K562 (cell line): ENCODE measurements at regions not wholly inside any gene's neighbourhood (a gene's known extent, or its start where the extent isn't known, plus 50 kb on each side); places are given as distances from the start of the nearest gene placed in this dataset.

Experiments
- ETS2 ChIP-seq: IDR thresholded peaks from 2 replicates; pipeline ENCODE4 v1.6.1; 2016; ENCODE audit warnings: borderline replicate concordance, missing genetic modification characterization, mild to moderate bottlenecking, moderate library complexity, missing compliant biosample characterization; ENCODE audit not compliant: poor library complexity, severe bottlenecking
- EZH2 ChIP-seq: IDR thresholded peaks from 2 replicates; pipeline ENCODE4 v1.6.1; 2012; ENCODE audit warnings: low read depth, mild to moderate bottlenecking, inconsistent platforms, low read length, borderline replicate concordance
- GABPA ChIP-seq: fragments of 200-800 bp; sonication (Bioruptor generic); conservative IDR thresholded peaks from 2 replicates; pipeline ENCODE4 v1.6.1; 2016; ENCODE audit warnings: low read depth, missing genetic modification characterization, missing compliant biosample characterization
- POLR2AphosphoS5 ChIP-seq: IDR thresholded peaks from 2 replicates; pipeline ENCODE4 v1.6.1; 2011; ENCODE audit warnings: mild to moderate bottlenecking, low read depth, low read length, moderate library complexity; ENCODE audit not compliant: control insufficient read depth, insufficient read depth
- TCF7L2 ChIP-seq: fragments of 150-350 bp; IDR thresholded peaks from 2 replicates; pipeline ENCODE4 v1.6.1; 2016; ENCODE audit warnings: low read depth, mild to moderate bottlenecking, low read length, moderate library complexity
- TF ChIP-seq, protein P1 (sequence below), 2 experiments: fragments of 200-800 bp in 1 of 2; sonication (Bioruptor generic) in 1 of 2; sonication (generic) in 1 of 2; formaldehyde crosslinking in 1 of 2; IDR thresholded peaks in 1 of 2; conservative IDR thresholded peaks in 1 of 2; 2 replicates each; pipeline versions ENCODE4 v1.5.0 to v1.6.1; 2016 to 2020; ENCODE audit warnings: missing compliant biosample characterization in 1 of 2, missing genetic modification characterization in 1 of 2, missing genetic modification reagents in 1 of 2
- TF ChIP-seq, protein P2 (sequence below), 3 experiments: IDR thresholded peaks in 2 of 3; conservative IDR thresholded peaks in 1 of 3; 2 replicates each; pipeline ENCODE4 v1.5.1; 2011 to 2012; ENCODE audit warnings: low read length in 3 of 3, mild to moderate bottlenecking in 3 of 3, control low read depth in 2 of 3, improper control_type of control experiment in 1 of 3, inconsistent platforms in 1 of 3, low read depth in 1 of 3, mixed read lengths in 1 of 3, moderate library complexity in 1 of 3; ENCODE audit not compliant: insufficient read depth in 2 of 3
- TF ChIP-seq, protein P3 (sequence below), 2 experiments: fragments of 450-650 bp; formaldehyde crosslinking in 1 of 2; IDR thresholded peaks; 2 replicates each; pipeline versions ENCODE4 v1.4.0 to v1.6.1; 2014 to 2020; ENCODE audit warnings: mild to moderate bottlenecking in 2 of 2, borderline replicate concordance in 1 of 2, low read depth in 1 of 2
- TF ChIP-seq, protein P4 (sequence below): sonication (generic); formaldehyde crosslinking; IDR thresholded peaks from 2 replicates; pipeline ENCODE4 v1.5.0; 2020; ENCODE audit warnings: missing genetic modification reagents

DNA sequence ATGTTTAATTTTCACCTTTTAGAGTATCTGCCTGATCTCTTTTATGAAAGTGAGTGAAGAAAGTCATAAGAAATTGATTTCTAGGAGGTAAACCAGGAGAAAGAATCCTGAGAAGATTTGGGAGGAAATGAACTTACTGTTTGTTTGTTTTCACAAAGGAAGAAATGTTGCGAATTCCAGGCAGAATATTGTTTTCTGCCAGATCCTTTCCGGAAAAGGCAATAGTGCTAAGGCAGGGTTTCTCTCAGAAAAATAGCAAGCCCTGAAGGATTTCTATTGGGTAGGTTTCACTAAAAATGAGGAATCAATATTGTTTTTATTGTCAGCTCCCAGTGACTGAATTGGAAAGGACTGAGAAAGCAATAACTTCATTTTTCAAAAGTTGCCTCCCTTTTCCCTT is 85.7 kb upstream of the TGFBR2 start:
- TF ChIP-seq, protein P1, sequence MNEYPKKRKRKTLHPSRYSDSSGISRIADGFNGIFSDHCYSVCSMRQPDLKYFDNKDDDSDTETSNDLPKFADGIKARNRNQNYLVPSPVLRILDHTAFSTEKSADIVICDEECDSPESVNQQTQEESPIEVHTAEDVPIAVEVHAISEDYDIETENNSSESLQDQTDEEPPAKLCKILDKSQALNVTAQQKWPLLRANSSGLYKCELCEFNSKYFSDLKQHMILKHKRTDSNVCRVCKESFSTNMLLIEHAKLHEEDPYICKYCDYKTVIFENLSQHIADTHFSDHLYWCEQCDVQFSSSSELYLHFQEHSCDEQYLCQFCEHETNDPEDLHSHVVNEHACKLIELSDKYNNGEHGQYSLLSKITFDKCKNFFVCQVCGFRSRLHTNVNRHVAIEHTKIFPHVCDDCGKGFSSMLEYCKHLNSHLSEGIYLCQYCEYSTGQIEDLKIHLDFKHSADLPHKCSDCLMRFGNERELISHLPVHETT (CRISPR knock-in tag; conservative IDR thresholded peaks at IDR 0.05 in 1 of 2, IDR thresholded peaks at IDR 0.05 in 1 of 2): no peak
- TF ChIP-seq POLR2AphosphoS5 (no peak), GABPA (tag) (no peak), TCF7L2 (no peak), EZH2 (no peak), ETS2 (tag) (no peak)
- TF ChIP-seq, protein P2, sequence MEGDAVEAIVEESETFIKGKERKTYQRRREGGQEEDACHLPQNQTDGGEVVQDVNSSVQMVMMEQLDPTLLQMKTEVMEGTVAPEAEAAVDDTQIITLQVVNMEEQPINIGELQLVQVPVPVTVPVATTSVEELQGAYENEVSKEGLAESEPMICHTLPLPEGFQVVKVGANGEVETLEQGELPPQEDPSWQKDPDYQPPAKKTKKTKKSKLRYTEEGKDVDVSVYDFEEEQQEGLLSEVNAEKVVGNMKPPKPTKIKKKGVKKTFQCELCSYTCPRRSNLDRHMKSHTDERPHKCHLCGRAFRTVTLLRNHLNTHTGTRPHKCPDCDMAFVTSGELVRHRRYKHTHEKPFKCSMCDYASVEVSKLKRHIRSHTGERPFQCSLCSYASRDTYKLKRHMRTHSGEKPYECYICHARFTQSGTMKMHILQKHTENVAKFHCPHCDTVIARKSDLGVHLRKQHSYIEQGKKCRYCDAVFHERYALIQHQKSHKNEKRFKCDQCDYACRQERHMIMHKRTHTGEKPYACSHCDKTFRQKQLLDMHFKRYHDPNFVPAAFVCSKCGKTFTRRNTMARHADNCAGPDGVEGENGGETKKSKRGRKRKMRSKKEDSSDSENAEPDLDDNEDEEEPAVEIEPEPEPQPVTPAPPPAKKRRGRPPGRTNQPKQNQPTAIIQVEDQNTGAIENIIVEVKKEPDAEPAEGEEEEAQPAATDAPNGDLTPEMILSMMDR (IDR thresholded peaks at IDR 0.05 in 2 of 3, conservative IDR thresholded peaks at IDR 0.05 in 1 of 3; ENCODE audit: insufficient read depth in 2 of 3, low read depth in 1 of 3, low read length in 3 of 3): no peak
- TF ChIP-seq, protein P3, sequence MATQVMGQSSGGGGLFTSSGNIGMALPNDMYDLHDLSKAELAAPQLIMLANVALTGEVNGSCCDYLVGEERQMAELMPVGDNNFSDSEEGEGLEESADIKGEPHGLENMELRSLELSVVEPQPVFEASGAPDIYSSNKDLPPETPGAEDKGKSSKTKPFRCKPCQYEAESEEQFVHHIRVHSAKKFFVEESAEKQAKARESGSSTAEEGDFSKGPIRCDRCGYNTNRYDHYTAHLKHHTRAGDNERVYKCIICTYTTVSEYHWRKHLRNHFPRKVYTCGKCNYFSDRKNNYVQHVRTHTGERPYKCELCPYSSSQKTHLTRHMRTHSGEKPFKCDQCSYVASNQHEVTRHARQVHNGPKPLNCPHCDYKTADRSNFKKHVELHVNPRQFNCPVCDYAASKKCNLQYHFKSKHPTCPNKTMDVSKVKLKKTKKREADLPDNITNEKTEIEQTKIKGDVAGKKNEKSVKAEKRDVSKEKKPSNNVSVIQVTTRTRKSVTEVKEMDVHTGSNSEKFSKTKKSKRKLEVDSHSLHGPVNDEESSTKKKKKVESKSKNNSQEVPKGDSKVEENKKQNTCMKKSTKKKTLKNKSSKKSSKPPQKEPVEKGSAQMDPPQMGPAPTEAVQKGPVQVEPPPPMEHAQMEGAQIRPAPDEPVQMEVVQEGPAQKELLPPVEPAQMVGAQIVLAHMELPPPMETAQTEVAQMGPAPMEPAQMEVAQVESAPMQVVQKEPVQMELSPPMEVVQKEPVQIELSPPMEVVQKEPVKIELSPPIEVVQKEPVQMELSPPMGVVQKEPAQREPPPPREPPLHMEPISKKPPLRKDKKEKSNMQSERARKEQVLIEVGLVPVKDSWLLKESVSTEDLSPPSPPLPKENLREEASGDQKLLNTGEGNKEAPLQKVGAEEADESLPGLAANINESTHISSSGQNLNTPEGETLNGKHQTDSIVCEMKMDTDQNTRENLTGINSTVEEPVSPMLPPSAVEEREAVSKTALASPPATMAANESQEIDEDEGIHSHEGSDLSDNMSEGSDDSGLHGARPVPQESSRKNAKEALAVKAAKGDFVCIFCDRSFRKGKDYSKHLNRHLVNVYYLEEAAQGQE (IDR thresholded peaks at IDR 0.05; ENCODE audit: borderline replicate concordance): no peak
- TF ChIP-seq, protein P3 (CRISPR knock-in tag; IDR thresholded peaks at IDR 0.05; ENCODE audit: low read depth): no peak
- TF ChIP-seq, protein P4, sequence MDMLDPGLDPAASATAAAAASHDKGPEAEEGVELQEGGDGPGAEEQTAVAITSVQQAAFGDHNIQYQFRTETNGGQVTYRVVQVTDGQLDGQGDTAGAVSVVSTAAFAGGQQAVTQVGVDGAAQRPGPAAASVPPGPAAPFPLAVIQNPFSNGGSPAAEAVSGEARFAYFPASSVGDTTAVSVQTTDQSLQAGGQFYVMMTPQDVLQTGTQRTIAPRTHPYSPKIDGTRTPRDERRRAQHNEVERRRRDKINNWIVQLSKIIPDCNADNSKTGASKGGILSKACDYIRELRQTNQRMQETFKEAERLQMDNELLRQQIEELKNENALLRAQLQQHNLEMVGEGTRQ (CRISPR knock-in tag): no peak
